ENCODE measurements at regions not wholly inside any gene's neighbourhood (a gene's known extent, or its start where the extent isn't known, plus 50 kb on each side); places are given as distances from the start of the nearest gene placed in this dataset.
"Not testable (repeated sequence)": the region's sequence is repeated elsewhere in the genome, so short reads cannot be mapped to it uniquely, and the experiment has no call there.

GRCh38 chr2:37759989-37760388 lies 88.5 kb upstream of the CDC42EP3 start:
- not testable (repeated sequence) for DNase-seq

DNA sequence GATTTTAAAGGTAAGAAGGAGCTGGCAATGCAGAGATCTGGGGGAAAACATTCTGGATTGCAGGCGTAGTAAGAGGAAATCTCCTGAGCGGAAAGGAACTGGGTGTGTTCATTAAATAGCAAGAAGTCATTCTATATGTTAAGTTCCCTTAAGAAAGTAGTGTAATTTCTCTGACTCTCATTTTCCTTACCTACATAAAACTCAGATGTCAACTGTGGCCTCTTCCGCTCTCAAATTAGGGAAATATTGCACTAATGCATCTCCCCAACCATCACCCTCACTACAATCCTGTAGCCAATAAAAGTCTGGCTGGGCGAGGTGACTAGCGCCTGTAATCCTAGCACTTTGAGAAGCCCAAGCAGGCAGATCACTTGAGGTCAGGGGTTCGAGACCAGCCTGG lies 89.0 kb upstream of the CDC42EP3 start:
- no peak for DNase-seq

DNA sequence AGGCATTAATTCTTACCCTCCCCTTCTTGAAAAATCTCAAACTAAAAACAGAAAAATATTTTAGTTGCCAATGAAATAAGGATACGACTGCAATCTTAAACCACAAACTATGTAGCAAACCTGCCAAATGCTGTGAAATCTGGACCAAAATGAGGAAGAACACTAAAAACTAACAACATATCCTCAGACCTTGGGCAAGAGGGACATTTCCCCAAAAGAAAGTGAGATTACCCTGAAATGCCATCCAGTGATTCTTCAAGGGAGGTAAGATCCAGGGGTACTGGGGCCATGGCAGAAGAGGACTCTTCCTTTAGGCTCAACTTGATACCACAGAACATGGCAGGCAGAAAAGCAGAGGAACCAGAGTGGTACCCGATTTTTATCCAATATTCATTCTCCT lies 90.8 kb upstream of the CDC42EP3 start:
- DNase-seq, result not testable (repeated sequence)

DNA sequence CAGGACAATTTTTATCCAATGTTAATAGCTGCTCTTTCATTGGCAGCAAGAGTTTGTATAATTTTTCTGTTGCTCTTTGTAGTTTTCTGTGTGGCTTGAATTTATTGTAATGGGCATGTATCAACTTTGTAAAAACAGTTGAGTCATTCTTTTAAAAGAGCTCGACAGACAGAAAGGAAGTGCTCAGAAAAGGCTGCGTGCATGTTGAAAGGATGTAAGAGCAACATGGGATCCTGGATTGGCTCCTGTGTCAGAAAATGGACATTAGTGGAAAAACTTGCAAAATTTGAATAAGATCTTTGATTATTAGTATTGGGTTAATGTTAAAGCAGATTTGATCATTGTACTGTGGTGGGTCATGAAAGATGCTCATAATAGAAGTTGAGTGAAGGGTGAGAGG lies 93.3 kb upstream of the CDC42EP3 start:
- no peak for DNase-seq

DNA sequence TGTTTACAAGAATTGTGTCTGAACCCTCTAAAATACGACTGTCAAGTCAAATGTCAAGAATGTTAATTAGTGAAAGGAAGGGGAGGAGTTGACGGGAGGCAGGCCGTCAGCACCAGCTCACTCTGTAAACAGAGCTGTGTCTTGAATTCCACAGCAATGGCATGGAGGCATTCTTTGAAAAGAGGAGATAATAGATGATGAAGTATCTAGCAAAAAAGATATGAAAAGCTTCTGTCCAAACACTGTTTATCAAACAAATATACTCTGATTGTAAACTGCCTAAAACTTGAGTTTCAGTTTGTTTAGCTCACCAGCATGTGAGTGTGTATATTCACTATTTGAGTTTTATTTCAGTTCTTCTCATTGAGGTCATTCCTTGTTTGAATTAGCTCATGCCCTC lies 94.7 kb upstream of the CDC42EP3 start:
- DNase-seq, result no peak

GRCh38 chr2:37767046-37767445 lies 95.6 kb upstream of the CDC42EP3 start:
- DNase-seq, result no peak

- DNase-seq, result no peak
Observed at GRCh38 chr2:37767959-37768925, 96.8 kb upstream of the CDC42EP3 start.

GRCh38 chr2:37769551-37769950 lies 98.1 kb upstream of the CDC42EP3 start:
- DNase-seq, result no peak

- DNase-seq, result no peak
Observed at GRCh38 chr2:37770797-37771196, 99.4 kb upstream of the CDC42EP3 start.

GRCh38 chr2:37771600-37772088 lies 100.2 kb upstream of the CDC42EP3 start:
- no peak for DNase-seq

GRCh38 chr2:37773371-37774130 lies 102.1 kb upstream of the CDC42EP3 start:
- DNase-seq, result no peak

DNA sequence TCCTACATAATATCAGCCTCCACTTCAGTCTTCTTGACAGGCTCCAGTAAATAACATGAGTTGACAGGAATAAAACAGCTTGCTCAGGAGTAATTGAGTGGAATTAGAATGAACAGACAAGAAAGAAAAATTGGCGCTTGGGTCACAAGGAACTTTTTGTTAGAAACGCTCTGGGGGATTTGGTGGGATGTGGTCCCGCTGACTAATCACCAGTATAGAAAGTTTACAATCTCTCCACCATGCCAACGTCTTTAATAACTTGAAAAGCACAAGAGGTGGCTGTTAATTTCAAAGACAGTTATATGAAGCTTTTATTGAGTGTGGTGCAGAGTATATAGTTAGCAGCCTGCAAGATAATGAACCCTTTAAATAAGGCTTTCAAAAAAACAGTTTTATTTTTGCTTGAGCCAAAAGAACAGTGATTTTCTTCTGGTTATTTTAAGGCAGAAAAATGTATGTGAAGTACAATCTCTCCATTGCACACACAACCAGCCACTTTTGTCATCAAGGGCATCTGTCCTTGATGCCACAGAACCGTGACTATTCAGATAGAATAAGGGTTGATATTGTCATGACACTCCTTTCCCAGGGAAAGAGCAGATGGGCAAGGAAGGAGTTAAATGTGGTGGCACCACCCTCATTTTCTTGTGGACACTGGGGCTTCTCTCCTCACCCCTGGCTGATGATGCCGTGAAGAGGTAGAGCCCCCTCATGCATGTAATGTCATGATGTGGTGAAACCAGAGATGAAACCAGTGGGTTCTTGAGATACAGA lies 102.9 kb upstream of the CDC42EP3 start:
- not testable (repeated sequence) for DNase-seq

GRCh38 chr2:37774976-37775907 lies 103.8 kb upstream of the CDC42EP3 start:
- no peak for DNase-seq

DNA sequence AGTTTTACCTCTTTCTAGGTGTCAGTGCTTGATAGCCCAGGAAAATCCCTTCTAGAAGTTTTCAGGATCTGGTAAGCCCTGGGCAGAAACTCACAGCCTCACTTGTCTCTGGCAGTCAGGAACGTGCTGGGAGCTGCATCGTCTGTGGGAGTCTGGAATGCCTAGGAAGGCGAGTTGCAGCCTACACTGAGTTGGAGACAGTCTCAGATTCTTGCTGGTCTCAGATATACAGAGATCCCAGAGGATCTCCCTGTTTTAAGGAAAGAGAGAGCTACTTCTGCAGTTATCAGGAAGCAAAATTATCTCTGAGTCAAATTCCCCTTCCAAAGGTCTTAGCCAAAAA lies 104.4 kb upstream of the CDC42EP3 start:
- no peak for DNase-seq

- no peak for DNase-seq
Observed at GRCh38 chr2:37776487-37776886, 105.0 kb upstream of the CDC42EP3 start.

DNA sequence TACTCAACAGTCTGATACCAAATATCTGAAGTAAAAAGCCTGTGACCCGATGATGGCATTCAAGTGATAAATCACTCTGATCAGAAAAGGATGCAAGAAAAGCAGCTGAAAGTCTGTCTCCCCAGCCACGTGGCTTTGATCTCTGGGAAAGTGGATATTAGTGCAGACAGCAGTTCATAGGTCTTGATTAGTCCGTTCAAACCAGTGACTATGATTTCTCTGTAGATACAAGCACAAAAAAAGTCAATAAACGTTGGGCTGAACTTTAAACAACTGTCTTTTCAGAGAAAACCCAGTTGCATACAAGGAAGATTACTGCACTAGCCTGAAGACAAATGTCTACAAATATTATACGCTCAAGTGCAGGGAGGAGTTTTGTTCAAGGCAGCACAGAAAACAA lies 107.7 kb upstream of the CDC42EP3 start:
- no peak for DNase-seq

DNA sequence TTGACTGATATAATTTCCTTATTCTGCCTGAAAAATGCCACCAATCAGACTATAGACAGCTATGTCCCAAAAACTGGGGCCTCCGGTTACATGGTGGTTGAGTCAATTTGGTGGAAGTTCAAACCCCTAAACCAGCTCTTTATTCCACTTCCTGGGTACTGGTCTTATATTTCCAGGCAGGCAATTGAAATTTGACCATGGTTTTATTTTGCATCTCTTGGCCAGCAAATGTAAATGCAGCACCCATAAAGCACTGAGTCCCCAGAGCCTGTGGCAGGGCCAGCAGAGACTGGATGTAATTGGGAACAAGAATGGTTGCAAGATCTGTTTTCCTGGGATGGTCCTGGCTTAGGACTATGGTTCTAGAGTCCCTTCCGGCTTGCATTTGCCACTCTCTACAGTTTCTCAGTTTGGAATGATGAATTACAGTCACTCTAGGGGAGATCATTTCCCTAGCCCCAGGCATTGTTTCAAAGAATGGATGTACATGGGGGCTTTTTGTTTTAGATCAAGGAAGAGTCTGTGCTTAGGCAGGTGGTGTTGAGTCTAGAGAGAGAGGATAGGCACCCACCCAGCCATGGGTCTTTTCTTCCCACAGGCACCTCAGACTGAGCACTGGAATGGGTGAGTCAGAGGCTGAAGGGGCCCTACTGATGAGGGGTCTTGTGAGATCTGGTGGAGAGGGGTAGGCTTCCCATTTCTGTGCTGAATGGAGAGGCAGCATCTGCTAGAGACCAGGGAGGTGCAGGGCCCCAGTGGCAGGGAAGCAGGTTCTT lies 108.4 kb upstream of the CDC42EP3 start:
- no peak for DNase-seq

DNA sequence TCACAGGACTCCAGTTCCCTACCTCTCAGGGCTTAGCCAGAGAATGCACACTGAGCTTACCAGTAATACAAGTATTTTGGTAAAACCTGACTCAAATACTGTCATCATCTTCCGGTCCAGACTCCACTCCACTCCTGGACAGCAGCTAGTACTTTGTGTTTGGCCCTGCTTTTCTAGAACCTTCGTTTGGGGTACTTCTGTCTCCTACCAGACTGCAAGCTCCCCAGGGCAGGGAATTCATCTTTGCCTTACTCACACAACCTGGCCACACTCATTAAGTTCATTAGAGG lies 108.9 kb upstream of the CDC42EP3 start:
- no peak for DNase-seq

GRCh38 chr2:37781028-37781427 lies 109.6 kb upstream of the CDC42EP3 start:
- no peak for DNase-seq

- no peak for DNase-seq
Observed at GRCh38 chr2:37782155-37782673, 110.8 kb upstream of the CDC42EP3 start.

DNA sequence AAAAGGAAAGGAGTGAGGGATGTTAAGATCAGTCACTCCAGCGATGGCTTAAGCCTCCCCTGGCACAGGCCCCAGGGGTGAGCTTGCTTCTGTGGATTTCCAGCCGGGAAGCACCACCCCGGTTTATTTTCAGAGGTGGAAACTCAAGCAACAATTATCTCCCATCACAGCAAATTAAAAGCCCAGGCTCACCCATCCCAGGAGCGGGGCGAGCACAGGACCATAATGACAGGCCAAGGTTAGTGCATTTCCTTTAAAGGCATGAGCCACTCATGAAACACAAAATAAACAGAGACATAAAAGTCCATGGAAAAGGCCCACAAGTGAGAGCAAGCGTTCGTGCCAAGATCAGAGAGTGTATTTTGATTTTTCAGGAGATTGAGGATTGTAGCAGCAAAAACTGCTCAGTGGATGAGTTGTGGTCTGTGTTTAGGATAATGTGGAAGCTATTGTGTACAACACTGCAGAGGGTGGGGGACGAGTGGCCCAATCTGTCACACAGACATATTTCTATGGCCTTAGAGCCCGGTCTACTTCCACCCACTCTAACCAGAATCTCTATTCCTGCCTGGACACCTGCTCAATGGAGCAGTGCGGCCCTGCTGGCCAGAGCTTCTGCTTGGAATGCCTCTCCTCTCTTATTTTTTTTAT lies 111.4 kb upstream of the CDC42EP3 start:
- DNase-seq, result peak; percentile 28
